Sigmoid colon (tissue), 4 donors: ENCODE measurements at regions not wholly inside any gene's neighbourhood (a gene's known extent, or its start where the extent isn't known, plus 50 kb on each side); places are given as distances from the start of the nearest gene placed in this dataset.

Experiments used
- EP300 ChIP-seq, 4 donors: sonication (generic); formaldehyde crosslinking; IDR thresholded peaks; one replicate each; pipeline ENCODE4 v1.6.1; 2017; ENCODE audit warnings: antibody characterized with exemption in 4 of 4
- POLR2A ChIP-seq, 2 donors: fragments of 450-650 bp; IDR thresholded peaks; one replicate each; pipeline ENCODE4 v1.6.1; 2016; ENCODE audit warnings: antibody characterized with exemption in 2 of 2, mild to moderate bottlenecking in 2 of 2, moderate library complexity in 2 of 2
- POLR2AphosphoS5 ChIP-seq, 4 donors: sonication (generic); formaldehyde crosslinking; IDR thresholded peaks; one replicate each; pipeline ENCODE4 v1.6.1; 2017; ENCODE audit warnings: antibody characterized with exemption in 4 of 4
- TF ChIP-seq, protein P1 (sequence below), 4 experiments: fragments of 450-650 bp in 3 of 4; fragments of 200-600 bp in 1 of 4; IDR thresholded peaks; one replicate each; pipeline ENCODE4 v1.5.1; 2016 to 2019; ENCODE audit warnings: antibody characterized with exemption in 4 of 4, mild to moderate bottlenecking in 3 of 4, moderate library complexity in 2 of 4

- TF ChIP-seq, protein P1, sequence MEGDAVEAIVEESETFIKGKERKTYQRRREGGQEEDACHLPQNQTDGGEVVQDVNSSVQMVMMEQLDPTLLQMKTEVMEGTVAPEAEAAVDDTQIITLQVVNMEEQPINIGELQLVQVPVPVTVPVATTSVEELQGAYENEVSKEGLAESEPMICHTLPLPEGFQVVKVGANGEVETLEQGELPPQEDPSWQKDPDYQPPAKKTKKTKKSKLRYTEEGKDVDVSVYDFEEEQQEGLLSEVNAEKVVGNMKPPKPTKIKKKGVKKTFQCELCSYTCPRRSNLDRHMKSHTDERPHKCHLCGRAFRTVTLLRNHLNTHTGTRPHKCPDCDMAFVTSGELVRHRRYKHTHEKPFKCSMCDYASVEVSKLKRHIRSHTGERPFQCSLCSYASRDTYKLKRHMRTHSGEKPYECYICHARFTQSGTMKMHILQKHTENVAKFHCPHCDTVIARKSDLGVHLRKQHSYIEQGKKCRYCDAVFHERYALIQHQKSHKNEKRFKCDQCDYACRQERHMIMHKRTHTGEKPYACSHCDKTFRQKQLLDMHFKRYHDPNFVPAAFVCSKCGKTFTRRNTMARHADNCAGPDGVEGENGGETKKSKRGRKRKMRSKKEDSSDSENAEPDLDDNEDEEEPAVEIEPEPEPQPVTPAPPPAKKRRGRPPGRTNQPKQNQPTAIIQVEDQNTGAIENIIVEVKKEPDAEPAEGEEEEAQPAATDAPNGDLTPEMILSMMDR (IDR thresholded peaks at IDR 0.05): no peak
- TF ChIP-seq POLR2A (IDR thresholded peaks at IDR 0.05) (no peak), EP300 (IDR thresholded peaks at IDR 0.05) (no peak), POLR2AphosphoS5 (IDR thresholded peaks at IDR 0.05) (no peak)
These were observed 87.3 kb upstream of the ZNF618 start for GRCh38 chr9:113788616-113789330.
